T47D (cell line): ENCODE measurements at regions not wholly inside any gene's neighbourhood (a gene's known extent, or its start where the extent isn't known, plus 50 kb on each side); places are given as distances from the start of the nearest gene placed in this dataset.

Experiments used
- DNase-seq, 2 experiments: peaks; one replicate each; pipeline versions ENCODE4 v3.0.0 to v3.0.0-alpha.2; 2011 to 2012; ENCODE audit warnings: low read depth in 1 of 2, low spot score in 1 of 2
- JUND ChIP-seq: IDR thresholded peaks from 2 replicates; pipeline ENCODE4 v1.6.1; 2012; ENCODE audit warnings: low read depth
- in situ Hi-C: cut with HindIII; loops from 2 replicates; pipeline ENCODE4 v1.10.0; 2016; ENCODE audit warnings: low sequenced_read_pairs, low pct_unique_long_range_greater_than_20kb

GRCh38 chr4:160212078-160212477, 1109.2 kb downstream of the RAPGEF2 start:
- in situ Hi-C loops = no loop called here
- DNase-seq = no peak
- TF ChIP-seq JUND = no peak

- TF ChIP-seq JUND = no peak
- in situ Hi-C loops = no loop called here
- DNase-seq = no peak
Measured at GRCh38 chr4:160213366-160213765, 1110.5 kb downstream of the RAPGEF2 start.

GRCh38 chr4:160217352-160217751, 1114.5 kb downstream of the RAPGEF2 start:
- DNase-seq = no peak
- in situ Hi-C loops = no loop called here
- TF ChIP-seq JUND = no peak

- no peak for TF ChIP-seq JUND
- no peak for DNase-seq
- in situ Hi-C loops = no loop called here
Measured at GRCh38 chr4:160224049-160224448, 1121.2 kb downstream of the RAPGEF2 start.

GRCh38 chr4:160233141-160233540, 1130.3 kb downstream of the RAPGEF2 start:
- in situ Hi-C loops = no loop called here
- no peak for TF ChIP-seq JUND
- no peak for DNase-seq

GRCh38 chr4:160235285-160235684, 1132.4 kb downstream of the RAPGEF2 start:
- in situ Hi-C loops = no loop called here
- TF ChIP-seq JUND = no peak
- DNase-seq = no peak

GRCh38 chr4:160235771-160236170, 1132.9 kb downstream of the RAPGEF2 start:
- no peak for DNase-seq
- in situ Hi-C loops = no loop called here
- TF ChIP-seq JUND = no peak

GRCh38 chr4:160238790-160239189, 1135.9 kb downstream of the RAPGEF2 start:
- no peak for DNase-seq
- no peak for TF ChIP-seq JUND
- in situ Hi-C loops = no loop called here

- in situ Hi-C loops = no loop called here
- no peak for DNase-seq
- no peak for TF ChIP-seq JUND
Measured at GRCh38 chr4:160247091-160247656, 1144.3 kb downstream of the RAPGEF2 start.

GRCh38 chr4:160251522-160252170, 1148.8 kb downstream of the RAPGEF2 start:
- TF ChIP-seq JUND = no peak
- in situ Hi-C loops = no loop called here

GRCh38 chr4:160257318-160257717, 1154.4 kb downstream of the RAPGEF2 start:
- DNase-seq = no peak
- no peak for TF ChIP-seq JUND
- in situ Hi-C loops = no loop called here

More at GRCh38 chr4:160251522-160252170, 1148.8 kb downstream of the RAPGEF2 start:
- DNase-seq = no peak

GRCh38 chr4:160265014-160265413, 1162.1 kb downstream of the RAPGEF2 start:
- DNase-seq = no peak
- in situ Hi-C loops = no loop called here
- no peak for TF ChIP-seq JUND

GRCh38 chr4:160265836-160266235, 1163.0 kb downstream of the RAPGEF2 start:
- in situ Hi-C loops = no loop called here
- TF ChIP-seq JUND = no peak

GRCh38 chr4:160276785-160277325, 1174.0 kb downstream of the RAPGEF2 start:
- no peak for DNase-seq
- no peak for TF ChIP-seq JUND
- in situ Hi-C loops = no loop called here

More at GRCh38 chr4:160265836-160266235, 1163.0 kb downstream of the RAPGEF2 start:
- no peak for DNase-seq
